ENCODE measurements at regions not wholly inside any gene's neighbourhood (a gene's known extent, or its start where the extent isn't known, plus 50 kb on each side); places are given as distances from the start of the nearest gene placed in this dataset.
A peak's percentile ranks its signal among the peaks of the same experiment; 100 is the strongest.

DNA sequence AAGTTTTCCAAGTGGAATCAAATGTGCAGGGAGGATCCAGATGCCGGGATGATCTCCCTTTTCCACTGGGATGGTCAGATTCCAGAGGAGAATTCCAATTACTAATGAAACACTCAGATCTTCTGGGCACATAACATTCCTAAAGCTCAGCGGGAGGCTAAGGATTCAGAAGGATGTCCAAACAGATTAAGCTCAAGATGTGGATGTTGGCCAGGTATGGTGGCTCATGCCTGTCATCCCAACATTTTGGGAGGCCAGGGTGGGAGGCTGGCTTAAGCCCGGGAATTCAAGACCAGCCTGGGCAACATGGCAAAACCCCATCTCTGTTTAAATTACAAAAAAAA, 62.0 kb upstream of the PNMA1 start:
- CTCF ChIA-PET, result interaction anchor here (0.7 to 2.0 kb wide), 2 partner anchors 9 to 28 kb away, joined by 3 to 8 read pairs; no protein-coding TSS in a partner anchor
- peaks cover 12% of the 10 kb centered on the region for H3K4me1 ChIP-seq (ENCODE audit: control insufficient read depth, insufficient read depth, low read length)
- POLR2A ChIA-PET, result interaction anchor here (0.8 to 0.9 kb wide), 2 partner anchors 9 to 16 kb away, joined by 3 to 4 read pairs; no protein-coding TSS in a partner anchor
- no peak overlapping the region for H3K4me3 ChIP-seq (ENCODE audit: low read depth, low read length)
- no peak overlapping the region for H3K27ac ChIP-seq (ENCODE audit: extremely low read depth, low read depth, low read length)
- no peaks in the 10 kb centered on the region for H3K36me3 ChIP-seq (ENCODE audit: control insufficient read depth in 2 of 2, insufficient read depth in 1 of 2, low read length in 2 of 2)
- TF ChIP-seq ZNF292 (tag by site-specific recombination; IDR thresholded peaks at IDR 0.05; ENCODE audit: borderline replicate concordance, low read depth) (no peak), IKZF3 (tag by site-specific recombination; IDR thresholded peaks at IDR 0.05) (0 out of 2 replicates have a peak, but pooled peaks have one; percentile 18), ZNF501 (tag by site-specific recombination; IDR thresholded peaks at IDR 0.05) (no peak)
- no peaks in the 10 kb centered on the region for H3K9me3 ChIP-seq (ENCODE audit: control insufficient read depth, insufficient read depth, low read depth, low read length)

DNA sequence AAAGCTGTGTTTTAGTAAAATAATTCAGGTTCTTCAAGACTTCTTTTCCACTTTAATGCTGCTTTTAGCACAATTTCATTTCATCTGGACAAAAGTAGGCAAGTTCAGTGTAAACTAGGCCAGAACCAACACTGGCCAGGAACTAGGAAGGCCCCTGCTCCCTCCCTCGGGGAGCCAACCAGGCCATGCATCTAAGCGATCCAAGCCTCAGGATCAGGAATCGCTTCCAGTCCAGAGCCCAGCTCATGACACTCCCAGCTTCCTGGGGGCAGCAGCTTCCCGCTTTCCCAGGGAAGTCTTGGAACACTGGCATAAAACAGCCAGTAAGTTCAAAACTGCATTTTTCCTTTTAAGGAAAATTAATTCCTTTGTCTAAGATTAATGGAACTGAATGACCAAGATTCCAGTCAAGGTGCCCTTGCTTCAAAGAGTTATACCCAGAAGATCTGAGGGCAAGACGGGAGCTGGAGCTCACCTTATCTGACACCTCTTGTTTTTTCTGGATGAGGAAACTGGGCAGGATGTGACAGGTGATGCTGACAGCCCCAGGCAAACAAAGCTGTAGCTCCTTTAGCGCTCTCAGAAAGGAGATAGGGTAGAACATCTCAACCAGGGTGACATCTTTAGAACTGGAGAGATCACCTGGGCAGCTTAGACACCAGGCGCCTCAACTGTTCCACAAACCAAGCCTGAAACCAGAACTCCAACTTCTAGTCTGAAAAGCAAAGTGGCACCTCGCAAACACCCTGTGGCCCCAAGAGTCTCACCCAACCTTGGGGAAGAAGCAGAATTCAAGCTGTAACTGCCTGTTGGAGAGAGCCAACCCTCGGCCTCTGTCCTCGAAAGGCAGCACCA, 61.4 kb upstream of the PNMA1 start:
- TF ChIP-seq ZNF791 (tag by site-specific recombination; IDR thresholded peaks at IDR 0.05) (no peak), YY1 (tag by site-specific recombination; IDR thresholded peaks at IDR 0.05) (no peak), ZNF302 (tag by site-specific recombination; IDR thresholded peaks at IDR 0.05; ENCODE audit: low read depth) (no peak)
- TF ChIP-seq, protein P1, sequence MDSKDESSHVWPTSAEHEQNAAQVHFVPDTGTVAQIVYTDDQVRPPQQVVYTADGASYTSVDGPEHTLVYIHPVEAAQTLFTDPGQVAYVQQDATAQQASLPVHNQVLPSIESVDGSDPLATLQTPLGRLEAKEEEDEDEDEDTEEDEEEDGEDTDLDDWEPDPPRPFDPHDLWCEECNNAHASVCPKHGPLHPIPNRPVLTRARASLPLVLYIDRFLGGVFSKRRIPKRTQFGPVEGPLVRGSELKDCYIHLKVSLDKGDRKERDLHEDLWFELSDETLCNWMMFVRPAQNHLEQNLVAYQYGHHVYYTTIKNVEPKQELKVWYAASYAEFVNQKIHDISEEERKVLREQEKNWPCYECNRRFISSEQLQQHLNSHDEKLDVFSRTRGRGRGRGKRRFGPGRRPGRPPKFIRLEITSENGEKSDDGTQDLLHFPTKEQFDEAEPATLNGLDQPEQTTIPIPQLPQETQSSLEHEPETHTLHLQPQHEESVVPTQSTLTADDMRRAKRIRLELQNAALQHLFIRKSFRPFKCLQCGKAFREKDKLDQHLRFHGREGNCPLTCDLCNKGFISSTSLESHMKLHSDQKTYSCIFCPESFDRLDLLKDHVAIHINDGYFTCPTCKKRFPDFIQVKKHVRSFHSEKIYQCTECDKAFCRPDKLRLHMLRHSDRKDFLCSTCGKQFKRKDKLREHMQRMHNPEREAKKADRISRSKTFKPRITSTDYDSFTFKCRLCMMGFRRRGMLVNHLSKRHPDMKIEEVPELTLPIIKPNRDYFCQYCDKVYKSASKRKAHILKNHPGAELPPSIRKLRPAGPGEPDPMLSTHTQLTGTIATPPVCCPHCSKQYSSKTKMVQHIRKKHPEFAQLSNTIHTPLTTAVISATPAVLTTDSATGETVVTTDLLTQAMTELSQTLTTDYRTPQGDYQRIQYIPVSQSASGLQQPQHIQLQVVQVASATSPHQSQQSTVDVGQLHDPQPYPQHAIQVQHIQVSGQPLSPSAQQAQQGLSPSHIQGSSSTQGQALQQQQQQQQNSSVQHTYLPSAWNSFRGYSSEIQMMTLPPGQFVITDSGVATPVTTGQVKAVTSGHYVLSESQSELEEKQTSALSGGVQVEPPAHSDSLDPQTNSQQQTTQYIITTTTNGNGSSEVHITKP (tag by site-specific recombination; IDR thresholded peaks at IDR 0.05), result peak; percentile 46; the same call in 1 of the 2 replicates
- Histone ChIP-seq H3K4me3 (ENCODE audit: low read depth, low read length) (no peak overlapping the region), H3K9me3 (ENCODE audit: control insufficient read depth, insufficient read depth, low read depth, low read length) (no peaks in the 10 kb centered on the region), H3K4me1 (ENCODE audit: control insufficient read depth, insufficient read depth, low read length) (peaks cover 13% of the 10 kb centered on the region), H3K36me3 (ENCODE audit: control insufficient read depth in 2 of 2, insufficient read depth in 1 of 2, low read length in 2 of 2) (no peaks in the 10 kb centered on the region), H3K27ac (ENCODE audit: extremely low read depth, low read depth, low read length) (no peak overlapping the region)
- CTCF ChIA-PET, result interaction anchor here (0.7 to 2.0 kb wide), 3 partner anchors 9 to 27 kb away, joined by 3 to 8 read pairs (median 4); no protein-coding TSS in a partner anchor
- POLR2A ChIA-PET, result interaction anchor here (0.8 to 0.9 kb wide), 2 partner anchors 8 to 16 kb away, joined by 3 to 4 read pairs; no protein-coding TSS in a partner anchor

DNA sequence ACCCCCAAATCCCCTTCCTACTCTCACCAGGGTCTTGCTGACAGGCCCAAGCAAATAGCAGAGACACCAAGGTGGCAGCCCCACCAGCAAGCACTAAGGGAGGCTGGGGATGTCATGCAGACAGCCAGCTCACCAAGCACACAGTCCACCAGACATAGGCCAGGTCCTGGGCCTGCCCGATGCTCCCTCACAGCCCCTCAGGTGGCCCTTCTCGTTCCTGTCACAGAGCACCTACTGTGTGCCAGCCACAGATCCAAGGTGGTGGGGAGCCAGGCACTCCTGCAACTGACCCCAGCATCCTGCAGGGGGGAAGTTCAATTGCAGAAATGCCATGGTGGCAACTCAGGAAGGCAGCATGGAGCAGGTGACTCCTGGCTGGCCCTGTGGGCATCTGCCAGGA, 60.5 kb upstream of the PNMA1 start:
- Histone ChIP-seq H3K4me1 (ENCODE audit: control insufficient read depth, insufficient read depth, low read length) (peaks cover 13% of the 10 kb centered on the region), H3K4me3 (ENCODE audit: low read depth, low read length) (no peak overlapping the region), H3K27ac (ENCODE audit: extremely low read depth, low read depth, low read length) (no peak overlapping the region), H3K9me3 (ENCODE audit: control insufficient read depth, insufficient read depth, low read depth, low read length) (no peaks in the 10 kb centered on the region), H3K36me3 (ENCODE audit: control insufficient read depth in 2 of 2, insufficient read depth in 1 of 2, low read length in 2 of 2) (no peaks in the 10 kb centered on the region)
- TF ChIP-seq, protein P2, sequence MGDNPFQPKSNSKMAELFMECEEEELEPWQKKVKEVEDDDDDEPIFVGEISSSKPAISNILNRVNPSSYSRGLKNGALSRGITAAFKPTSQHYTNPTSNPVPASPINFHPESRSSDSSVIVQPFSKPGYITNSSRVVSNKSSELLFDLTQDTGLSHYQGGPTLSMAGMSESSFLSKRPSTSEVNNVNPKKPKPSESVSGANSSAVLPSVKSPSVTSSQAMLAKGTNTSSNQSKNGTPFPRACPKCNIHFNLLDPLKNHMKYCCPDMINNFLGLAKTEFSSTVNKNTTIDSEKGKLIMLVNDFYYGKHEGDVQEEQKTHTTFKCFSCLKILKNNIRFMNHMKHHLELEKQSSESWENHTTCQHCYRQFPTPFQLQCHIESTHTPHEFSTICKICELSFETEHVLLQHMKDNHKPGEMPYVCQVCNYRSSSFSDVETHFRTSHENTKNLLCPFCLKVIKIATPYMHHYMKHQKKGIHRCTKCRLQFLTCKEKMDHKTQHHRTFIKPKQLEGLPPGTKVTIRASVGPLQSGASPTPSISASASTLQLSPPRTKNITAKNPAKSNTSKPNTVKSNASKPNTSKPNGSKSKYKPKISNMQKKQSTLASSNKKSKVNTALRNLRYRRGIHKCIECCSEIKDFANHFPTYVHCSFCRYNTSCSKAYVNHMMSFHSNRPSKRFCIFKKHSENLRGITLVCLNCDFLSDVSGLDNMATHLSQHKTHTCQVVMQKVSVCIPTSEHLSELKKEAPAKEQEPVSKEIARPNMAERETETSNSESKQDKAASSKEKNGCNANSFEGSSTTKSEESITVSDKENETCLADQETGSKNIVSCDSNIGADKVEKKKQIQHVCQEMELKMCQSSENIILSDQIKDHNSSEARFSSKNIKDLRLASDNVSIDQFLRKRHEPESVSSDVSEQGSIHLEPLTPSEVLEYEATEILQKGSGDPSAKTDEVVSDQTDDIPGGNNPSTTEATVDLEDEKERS (tag by site-specific recombination; IDR thresholded peaks at IDR 0.05), result no peak
- TF ChIP-seq EGR2 (tag by site-specific recombination; IDR thresholded peaks at IDR 0.05; ENCODE audit: low read depth) (no peak), ZBTB48 (tag by site-specific recombination; IDR thresholded peaks at IDR 0.05) (no peak), ZNF214 (tag by site-specific recombination; IDR thresholded peaks at IDR 0.05; ENCODE audit: borderline replicate concordance) (no peak), ZNF366 (tag by site-specific recombination; conservative IDR thresholded peaks at IDR 0.05) (no peak), ZNF350 (tag by site-specific recombination; IDR thresholded peaks at IDR 0.05) (no peak), ZNF658 (tag by site-specific recombination; IDR thresholded peaks at IDR 0.05) (no peak), ZNF843 (tag by site-specific recombination; IDR thresholded peaks at IDR 0.05) (no peak), ZNF610 (tag by site-specific recombination; IDR thresholded peaks at IDR 0.05; ENCODE audit: borderline replicate concordance) (no peak), ZNF292 (tag by site-specific recombination; IDR thresholded peaks at IDR 0.05; ENCODE audit: borderline replicate concordance, low read depth) (no peak), GLIS2 (tag by site-specific recombination; IDR thresholded peaks at IDR 0.05) (no peak)
- POLR2A ChIA-PET, result no interaction called here
- CTCF ChIA-PET, result interaction anchor here (1.5 to 2.0 kb wide), 2 partner anchors 10 kb away, joined by 4 to 8 read pairs; no protein-coding TSS in a partner anchor
